Tongue (tissue), 1 donor: ENCODE measurements at regions not wholly inside any gene's neighbourhood (a gene's known extent, or its start where the extent isn't known, plus 50 kb on each side); places are given as distances from the start of the nearest gene placed in this dataset.
A peak's percentile ranks its signal among the peaks of the same experiment; 100 is the strongest.

Experiments
- DNase-seq: peaks from one replicate; pipeline ENCODE4 v3.0.0-alpha.2; 2015

DNA sequence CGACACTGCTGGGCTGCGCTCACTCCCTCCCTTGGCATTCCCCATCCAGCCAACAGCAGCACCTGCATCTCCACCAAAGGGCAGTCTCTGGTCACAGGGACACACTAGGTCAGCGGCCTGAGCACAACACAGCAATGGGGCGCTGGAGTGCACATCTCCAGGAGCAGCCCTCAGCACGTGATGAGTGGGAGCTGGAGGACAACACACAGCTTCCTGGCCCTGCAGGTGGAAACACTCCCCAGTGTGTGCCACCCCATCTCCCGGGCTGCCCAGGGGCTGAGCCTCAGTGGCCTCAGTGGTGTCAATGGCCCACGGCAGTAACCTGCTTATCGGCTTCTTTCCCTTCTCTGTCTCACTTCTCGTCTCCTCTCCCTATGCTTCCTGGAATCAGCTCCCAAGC, 96.8 kb upstream of the VSTM2B start:
- DNase-seq, result no peak

DNA sequence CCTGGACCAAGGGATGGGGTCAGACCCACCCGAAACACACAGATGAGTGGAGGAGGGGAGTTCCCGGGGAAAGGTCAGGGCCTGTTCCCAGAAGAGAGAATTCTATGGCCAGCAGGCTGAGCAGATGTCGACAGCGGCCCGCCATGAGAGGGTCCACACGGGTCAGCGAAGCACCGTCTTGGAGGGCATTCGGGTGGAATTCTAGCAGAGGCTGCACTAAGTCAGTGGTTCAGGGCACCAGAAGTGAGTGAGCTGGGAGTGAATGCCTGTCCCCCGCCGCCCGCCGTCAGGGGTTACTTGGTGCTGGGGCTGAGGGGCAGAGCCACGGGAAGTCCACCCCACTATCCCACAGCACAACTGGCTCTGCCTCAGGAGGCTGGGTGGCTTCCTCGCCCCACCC, 96.2 kb upstream of the VSTM2B start:
- no peak for DNase-seq

DNA sequence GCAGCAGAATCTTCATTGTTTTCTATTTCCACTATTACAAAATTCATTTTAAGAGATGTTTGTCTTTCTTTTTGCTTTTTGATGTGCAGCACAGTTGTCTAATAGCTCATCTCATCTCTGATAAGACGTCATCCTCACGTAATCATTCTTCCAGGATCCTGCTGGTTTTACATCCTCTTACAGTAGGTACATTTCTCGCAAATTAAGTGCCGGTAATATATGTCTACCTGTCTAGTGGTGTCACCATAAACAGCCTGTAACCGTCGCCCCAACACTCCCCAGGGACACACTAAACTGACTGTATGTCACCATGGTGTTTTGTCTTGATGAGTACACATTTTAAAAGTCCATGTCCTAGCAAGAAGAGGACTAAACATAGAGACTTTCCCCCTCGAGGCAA, 94.5 kb upstream of the VSTM2B start:
- no peak for DNase-seq

DNA sequence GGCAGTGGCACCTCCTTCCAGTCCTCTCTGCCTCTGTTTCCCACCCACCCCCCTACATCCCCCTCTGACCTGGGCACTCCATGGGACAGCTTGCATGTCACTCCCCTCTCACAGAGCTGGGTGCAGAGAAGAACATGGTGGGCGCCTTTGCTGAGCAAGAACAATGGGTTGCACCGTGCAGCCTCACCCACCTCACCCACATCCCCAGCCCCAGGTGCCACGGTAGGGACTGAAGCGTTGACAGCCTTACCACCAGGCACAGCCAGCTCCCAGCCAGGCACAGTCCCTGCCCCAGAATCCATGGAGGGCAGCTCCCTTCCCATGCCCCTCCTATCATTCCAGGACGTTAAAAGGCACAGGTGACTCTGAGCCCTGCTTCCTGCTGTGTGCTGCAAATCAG, 93.1 kb upstream of the VSTM2B start:
- no peak for DNase-seq

DNA sequence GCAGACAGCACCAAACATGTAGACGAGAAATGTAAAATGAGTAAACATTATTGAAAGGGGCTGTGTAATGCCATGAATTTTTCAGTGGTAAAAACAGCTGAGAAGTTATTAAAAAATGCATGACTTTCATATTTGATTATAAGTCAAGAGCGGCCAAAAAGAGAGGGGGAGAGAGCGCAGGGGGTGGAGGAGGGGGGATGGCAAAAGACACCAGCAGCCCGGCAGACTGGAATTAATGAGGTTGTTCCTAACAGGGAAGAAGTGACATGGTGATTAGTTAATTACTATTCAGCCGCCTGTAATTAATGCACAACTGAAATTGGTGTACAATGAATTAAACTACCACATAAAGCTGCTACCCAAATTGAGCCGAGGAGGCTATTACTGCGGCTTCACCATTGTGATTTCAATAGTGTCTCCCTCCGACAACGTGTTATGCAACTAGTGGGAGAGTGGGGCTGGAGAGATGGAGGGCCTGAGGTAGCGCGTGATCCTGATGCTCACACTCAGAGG, 89.1 kb upstream of the VSTM2B start:
- no peak for DNase-seq

DNA sequence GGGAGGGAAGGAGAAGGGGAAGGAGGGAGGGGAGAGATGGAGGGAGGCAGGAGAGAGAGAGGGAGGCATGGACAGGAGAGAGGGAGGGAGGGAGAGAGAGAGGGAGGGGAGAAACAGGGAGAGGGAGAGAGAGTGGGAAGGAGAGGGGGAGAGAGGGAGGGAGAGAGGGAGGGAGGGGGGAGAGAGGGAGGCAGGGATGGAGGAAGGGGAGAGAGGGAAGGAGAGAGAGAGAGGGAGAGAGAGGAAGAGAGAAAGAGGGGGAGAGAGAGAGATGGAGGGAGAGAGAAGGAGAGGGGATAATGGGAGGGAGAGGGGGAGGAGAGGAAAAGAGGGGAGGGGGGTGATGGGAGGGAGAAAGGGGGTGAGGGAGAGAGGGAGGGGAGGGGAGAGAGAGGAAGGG, 86.8 kb upstream of the VSTM2B start:
- DNase-seq, result no peak

DNA sequence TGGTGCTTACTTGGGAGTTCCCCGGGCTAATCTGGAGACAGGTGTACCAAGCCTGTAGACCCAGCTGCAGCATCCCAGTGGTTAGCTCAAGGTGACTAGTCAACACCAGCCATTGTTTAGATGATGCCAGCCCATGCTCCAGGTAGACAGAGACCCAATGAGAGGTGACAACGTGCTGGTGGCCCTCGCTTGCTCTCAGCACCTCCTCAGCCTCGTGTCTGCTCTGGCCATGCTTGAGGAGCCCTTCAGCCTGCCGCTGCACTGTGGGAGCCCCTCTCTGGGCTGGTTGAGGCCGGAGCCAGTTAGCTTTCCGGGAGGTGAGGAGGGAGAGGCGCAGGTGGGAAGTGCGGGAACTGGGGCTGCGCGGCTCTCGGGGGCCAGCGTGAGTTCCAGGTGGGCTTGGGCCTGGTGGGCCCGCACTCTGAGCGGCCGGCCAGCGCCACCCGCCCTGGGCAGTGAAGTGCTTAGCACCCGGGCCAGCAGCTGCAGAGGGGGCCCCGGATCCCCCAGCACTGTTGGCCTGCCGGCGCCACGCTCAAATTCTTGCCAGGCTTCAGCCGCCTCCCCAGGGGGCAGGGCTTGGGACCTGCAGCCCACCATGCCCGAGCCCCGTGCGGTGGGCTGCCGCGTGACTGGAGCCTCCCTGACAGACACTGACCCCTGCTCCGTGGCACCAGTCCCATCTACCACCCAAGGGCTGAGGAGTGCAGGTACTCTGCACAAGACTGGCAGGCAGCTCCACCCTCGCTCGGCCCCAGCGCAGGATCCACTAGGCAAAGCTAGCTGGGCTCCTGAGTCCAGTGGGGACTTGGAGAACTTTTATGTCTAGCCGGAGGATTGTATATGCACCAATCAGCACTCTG, 85.9 kb upstream of the VSTM2B start:
- no peak for DNase-seq

DNA sequence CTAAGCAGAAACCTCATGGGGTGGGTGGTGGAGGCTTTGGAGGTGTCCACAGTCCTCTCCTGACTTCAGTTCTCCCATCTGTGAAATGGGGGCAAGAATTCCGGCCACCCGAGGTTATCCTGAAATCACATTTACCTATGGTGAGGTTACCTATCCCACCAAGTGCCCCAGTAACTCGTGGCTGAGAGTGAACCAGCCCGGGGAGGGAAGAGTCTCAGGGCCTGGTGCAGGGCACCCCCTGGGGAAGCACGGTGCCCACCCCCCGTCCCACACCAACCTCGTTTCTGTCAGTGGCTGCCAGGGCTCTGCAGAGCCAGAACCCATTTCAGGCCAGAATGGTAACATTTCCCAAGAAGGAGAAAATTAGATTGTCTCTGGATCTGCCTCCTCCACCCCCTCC, 83.7 kb upstream of the VSTM2B start:
- DNase-seq, result no peak

DNA sequence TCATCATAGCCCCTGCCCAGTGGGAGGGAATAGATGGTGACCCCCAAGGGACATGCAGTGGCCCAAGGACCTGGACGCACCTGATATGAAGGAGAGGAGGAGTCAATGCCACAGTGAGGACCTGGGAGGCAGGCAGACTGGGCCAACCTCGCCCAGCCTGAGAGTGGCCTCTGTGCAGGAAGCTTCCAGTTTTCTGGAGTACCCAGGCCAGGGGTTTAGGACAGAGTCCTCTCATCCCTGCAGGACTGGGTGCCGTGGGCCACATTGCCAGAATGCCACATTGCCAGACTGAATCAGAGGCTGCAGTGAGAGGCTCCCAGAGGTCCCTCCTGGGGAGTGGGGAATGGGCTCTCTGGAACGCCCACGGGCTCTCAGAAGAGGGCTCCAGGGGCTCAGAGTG, 82.9 kb upstream of the VSTM2B start:
- DNase-seq, result no peak

DNA sequence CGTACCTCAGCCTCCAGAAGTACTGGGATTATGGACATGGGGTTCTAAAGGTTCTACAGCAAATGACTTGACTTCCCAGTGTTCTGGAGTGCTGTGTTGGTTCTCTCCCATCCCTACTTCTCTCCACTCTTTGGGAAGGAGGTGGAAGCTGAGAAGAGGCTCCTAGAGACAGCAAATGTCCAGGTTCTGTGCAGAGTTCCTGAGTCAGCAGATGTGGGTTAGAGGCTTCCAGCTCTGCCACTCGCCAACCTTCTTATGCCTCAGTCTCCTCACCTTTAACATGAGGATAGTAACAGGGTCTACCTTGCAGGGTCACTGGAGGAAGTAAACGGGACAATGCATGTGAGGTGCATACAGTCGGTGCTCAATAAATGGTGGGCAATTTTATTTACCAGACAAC, 80.5 kb upstream of the VSTM2B start:
- no peak for DNase-seq

DNA sequence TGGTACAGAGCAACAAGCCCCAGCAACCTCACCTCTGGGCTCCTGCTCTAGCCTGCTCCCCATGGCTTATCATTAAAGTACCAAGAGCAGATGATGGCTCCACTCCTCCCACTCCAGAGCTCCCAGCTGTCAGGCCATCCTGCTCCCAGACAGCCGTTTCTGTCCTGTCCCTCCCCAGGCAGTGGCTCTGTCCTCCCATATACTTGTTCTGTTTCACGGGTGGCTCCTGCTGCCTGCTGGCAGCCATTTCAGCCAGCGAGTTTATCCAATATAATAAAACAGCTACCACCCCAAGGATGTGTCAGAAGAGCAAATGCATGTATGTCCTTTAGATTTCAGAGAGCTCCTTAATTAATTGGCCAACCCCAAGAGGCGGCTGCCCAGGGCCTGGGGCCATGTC, 79.4 kb upstream of the VSTM2B start:
- peak; percentile 64 for DNase-seq

DNA sequence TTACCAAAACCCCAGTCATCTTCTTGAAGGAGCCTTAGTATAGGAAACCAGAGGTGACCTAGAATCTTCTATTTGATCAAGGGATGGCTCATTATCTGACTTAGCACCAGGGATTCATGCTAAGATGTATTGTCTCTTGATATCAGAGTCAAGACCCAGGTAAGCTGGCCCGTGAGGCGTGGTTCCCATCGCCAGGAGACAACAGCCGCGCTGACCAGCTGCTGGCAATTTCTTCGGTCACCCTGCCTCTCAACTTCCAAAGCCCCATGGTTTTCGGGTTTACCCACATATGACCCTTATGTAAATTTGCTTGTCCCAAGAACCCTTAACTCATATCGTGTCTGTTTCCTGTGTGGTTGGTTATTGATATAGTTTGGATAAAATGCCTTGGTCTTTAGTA, 77.7 kb upstream of the VSTM2B start:
- no peak for DNase-seq

DNA sequence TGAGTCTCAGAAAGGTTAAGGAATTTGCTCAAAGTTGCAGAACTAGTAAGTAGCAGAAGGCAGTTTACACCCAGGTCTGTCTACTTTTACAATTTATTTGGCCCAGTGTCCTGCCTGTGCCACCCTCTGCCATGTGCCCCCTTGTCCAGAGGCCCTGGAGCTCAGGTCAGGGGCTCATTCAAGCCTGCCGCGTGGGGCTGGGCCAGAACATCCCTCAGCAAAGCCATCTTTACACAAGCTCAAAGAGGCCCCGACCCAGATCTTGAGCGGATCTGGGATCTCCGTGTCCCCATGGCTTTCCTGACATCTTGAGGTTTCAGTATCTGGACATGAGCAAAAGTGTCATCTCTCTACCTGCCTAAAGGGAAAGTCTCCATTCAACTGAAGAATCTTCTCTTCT, 76.4 kb upstream of the VSTM2B start:
- no peak for DNase-seq

DNA sequence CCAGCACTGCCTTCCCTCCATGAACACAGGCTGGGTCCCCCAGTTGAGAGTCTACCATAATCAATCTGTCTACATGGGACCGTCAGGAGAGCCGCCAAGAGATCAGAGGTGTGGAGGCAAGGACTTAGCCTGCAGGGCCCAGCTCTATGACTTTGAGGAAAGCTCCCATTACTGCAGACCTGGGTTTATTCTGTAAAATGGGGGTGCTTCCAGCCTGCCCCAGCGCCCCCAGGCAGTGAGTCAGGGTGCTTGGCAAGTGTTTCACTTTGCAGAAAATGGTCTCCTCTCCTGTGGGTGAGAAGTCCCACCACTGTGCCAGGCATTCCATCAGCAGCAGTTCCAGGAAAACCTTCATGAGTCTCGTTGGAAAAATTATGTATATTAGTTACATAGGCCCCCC, 75.5 kb upstream of the VSTM2B start:
- DNase-seq, result no peak

DNA sequence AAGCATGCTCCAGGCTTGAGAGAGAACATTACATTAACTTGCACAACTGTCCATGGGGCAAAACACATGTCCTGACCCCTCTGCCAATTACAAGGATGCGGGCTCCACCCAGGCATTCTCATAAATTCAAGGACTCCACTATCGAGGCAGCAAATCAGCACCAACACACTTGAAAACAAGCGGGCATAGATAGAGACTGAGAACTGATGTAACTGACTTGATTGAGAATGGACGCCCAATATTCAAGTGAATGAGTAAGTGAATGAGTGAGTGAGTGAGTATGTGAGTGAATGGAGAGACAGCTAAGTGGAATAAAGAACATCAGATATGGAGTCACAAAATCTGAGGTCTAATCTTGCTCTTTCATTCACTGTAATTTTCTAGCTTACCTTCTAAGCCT, 75.0 kb upstream of the VSTM2B start:
- no peak for DNase-seq

DNA sequence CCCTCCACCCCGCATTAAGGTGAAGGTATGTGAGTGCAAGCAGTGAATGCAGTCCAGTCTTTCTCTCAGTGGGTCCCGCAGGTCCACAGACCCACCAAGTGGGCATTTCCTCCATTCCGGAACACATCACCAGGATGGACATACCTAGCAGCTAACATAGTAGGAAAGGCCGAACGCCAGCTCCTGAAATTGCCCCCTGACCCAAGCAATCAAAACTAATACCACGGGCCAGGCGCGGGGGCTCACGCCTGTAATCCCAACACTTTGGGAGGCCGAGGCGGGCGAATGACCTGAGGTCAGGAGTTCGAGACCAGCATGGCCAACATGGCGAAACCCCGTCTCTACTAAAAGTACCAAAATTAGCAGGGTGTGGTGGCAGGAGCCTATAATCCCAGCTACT, 71.7 kb upstream of the VSTM2B start:
- no peak for DNase-seq

DNA sequence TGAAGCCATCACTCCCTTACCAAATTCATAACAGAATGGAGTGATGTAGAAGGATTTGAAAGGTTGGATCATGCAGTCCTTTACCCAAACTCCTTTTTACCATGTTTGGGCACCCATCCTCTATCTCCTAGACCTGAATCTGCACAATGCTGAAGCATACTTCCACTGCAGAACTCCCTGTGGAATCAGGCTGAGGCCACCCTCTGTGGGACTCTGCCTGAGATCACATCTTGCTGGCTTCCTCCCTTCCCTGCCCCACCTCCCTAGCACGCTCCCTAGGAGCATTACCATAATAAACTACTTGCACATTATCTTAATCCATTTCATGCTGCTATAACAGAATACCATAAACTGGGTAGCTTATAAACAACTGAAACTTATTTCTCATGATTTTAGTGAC, 68.4 kb upstream of the VSTM2B start:
- DNase-seq, result no peak

DNA sequence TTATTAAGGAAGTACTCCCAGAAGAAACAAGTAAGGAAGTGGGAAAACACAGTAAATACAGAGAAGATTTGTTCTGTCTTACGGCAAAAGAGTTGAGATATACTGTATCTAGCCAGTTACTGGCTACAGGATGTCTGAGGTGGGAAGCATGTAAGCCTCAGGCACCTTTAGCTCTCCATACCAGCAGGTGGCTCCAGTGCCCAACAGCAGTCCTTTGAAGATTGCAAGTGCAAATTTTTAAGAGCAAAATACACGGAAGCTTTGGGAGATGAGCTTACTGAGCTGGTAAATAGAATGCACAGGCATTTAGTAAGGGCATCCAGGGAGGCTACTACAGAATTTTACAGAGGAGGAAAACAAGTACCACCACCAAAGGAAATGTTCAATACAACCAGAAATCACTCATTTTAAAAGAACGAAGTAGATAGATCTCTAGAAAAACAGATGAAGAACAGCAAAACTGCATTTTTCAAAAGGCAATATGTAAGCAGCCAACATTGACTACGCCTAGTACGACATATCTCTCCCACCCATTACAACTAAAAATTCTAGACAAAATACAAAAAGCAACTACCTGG, 57.9 kb upstream of the VSTM2B start:
- peak; percentile 12 for DNase-seq

DNA sequence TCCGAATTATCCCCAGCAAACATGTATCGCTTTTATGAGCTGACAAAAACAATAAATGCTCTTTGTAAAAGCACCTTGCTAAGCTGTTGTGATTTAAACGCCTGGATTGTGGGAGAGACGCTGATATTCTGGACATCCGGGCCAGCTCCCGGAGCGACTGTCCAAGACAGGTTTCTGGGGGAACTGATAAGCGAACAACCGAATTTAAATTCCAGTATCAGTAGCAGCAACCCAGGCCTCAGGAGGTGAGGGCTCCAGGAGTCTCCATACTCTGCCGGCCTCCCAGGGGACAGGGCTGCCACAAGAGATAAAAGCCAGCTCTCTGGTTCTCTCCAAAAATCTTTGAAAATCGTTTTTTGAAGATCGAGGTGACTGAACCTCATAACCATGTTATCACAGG, 50.3 kb upstream of the VSTM2B start:
- no peak for DNase-seq
